COLO668 (cell line): ENCODE measurements at regions not wholly inside any gene's neighbourhood (a gene's known extent, or its start where the extent isn't known, plus 50 kb on each side); places are given as distances from the start of the nearest gene placed in this dataset.

Source experiments
- DNase-seq: peaks from one replicate; lab custom pipeline; 2025; ENCODE audit not compliant: unreplicated experiment; lab: John Stamatoyannopoulos, UW

- DNase-seq = no peak
These were observed 447.2 kb downstream of the MATN1 start for GRCh38 chr1:30275926-30276764.

- no peak for DNase-seq
These were observed 448.3 kb downstream of the MATN1 start for GRCh38 chr1:30274976-30275621.

- no peak for DNase-seq
These were observed 449.0 kb downstream of the MATN1 start for GRCh38 chr1:30274173-30274970.

- no peak for DNase-seq
These were observed 449.9 kb downstream of the MATN1 start for GRCh38 chr1:30273456-30273855.

- DNase-seq = no peak
These were observed 450.4 kb downstream of the MATN1 start for GRCh38 chr1:30273021-30273325.

- DNase-seq = no peak
These were observed 450.9 kb downstream of the MATN1 start for GRCh38 chr1:30272277-30273020.

GRCh38 chr1:30271401-30272276 is 451.7 kb downstream of the MATN1 start:
- DNase-seq = no peak

GRCh38 chr1:30270461-30270860 is 452.9 kb downstream of the MATN1 start:
- DNase-seq = no peak

GRCh38 chr1:30268923-30269666 is 454.3 kb downstream of the MATN1 start:
- DNase-seq = no peak

GRCh38 chr1:30267856-30268255 is 455.5 kb downstream of the MATN1 start:
- no peak for DNase-seq

GRCh38 chr1:30267046-30267445 is 456.3 kb downstream of the MATN1 start:
- DNase-seq = no peak

- no peak for DNase-seq
These were observed 458.0 kb downstream of the MATN1 start for GRCh38 chr1:30265127-30266070.

- DNase-seq = no peak
These were observed 458.7 kb downstream of the MATN1 start for GRCh38 chr1:30264672-30265025.

GRCh38 chr1:30263888-30264671 is 459.3 kb downstream of the MATN1 start:
- DNase-seq = no peak

- no peak for DNase-seq
These were observed 460.0 kb downstream of the MATN1 start for GRCh38 chr1:30263405-30263804.

- no peak for DNase-seq
These were observed 461.2 kb downstream of the MATN1 start for GRCh38 chr1:30262158-30262557.

- no peak for DNase-seq
These were observed 463.1 kb downstream of the MATN1 start for GRCh38 chr1:30260318-30260717.

GRCh38 chr1:30259631-30260030 is 463.8 kb downstream of the MATN1 start:
- no peak for DNase-seq
